ENCODE measurements at regions not wholly inside any gene's neighbourhood (a gene's known extent, or its start where the extent isn't known, plus 50 kb on each side); places are given as distances from the start of the nearest gene placed in this dataset.

DNA sequence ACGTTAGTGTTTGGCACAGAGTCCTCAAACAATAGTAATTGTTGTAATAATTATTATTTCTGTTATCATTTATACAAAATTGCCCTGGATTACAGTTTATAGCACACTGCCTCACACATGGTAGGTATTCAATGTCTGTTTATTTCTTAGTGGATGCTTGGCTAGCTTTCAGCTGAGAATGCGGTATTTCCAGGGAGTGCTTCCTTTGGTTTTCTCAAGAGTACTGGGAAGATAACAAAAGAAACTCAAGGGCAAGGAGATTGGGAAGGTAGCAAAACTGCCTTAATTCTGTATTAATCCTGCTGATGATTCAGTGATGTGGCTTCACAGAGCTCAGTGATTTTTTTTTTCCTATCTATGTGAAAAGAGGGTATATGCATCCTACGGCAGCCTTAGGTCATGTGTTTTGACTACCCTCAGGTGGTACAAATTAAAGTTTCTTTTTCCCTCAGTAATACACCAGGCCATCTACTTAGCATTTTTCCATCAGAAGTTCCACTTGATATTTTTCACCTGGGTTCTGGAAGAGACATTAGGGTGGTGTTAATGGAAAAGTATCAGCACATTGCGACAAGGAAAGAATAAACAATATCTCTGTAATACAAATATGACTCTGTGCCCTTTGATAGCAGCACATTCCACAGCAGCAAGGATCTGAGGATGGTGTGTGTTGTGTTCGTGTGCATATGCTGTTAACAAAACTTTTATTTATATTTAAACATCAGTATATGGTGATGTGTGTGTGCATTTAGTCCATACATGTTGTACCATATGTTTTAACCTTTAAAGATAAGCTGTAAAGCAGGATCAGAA, 124.3 kb upstream of the RASGEF1B start:
- TF ChIP-seq, protein P1, sequence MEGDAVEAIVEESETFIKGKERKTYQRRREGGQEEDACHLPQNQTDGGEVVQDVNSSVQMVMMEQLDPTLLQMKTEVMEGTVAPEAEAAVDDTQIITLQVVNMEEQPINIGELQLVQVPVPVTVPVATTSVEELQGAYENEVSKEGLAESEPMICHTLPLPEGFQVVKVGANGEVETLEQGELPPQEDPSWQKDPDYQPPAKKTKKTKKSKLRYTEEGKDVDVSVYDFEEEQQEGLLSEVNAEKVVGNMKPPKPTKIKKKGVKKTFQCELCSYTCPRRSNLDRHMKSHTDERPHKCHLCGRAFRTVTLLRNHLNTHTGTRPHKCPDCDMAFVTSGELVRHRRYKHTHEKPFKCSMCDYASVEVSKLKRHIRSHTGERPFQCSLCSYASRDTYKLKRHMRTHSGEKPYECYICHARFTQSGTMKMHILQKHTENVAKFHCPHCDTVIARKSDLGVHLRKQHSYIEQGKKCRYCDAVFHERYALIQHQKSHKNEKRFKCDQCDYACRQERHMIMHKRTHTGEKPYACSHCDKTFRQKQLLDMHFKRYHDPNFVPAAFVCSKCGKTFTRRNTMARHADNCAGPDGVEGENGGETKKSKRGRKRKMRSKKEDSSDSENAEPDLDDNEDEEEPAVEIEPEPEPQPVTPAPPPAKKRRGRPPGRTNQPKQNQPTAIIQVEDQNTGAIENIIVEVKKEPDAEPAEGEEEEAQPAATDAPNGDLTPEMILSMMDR (IDR thresholded peaks at IDR 0.05; ENCODE audit: low read depth, low read length): no peak
- Histone ChIP-seq H3K9me3 (no peaks in the 10 kb centered on the region), H3K4me3 (ENCODE audit: low read depth, low read length) (no peak overlapping the region), H3K4me1 (no peaks in the 10 kb centered on the region), H3K36me3 (no peaks in the 10 kb centered on the region), H3K27me3 (no peaks in the 10 kb centered on the region)
- no peak for DNase-seq

DNA sequence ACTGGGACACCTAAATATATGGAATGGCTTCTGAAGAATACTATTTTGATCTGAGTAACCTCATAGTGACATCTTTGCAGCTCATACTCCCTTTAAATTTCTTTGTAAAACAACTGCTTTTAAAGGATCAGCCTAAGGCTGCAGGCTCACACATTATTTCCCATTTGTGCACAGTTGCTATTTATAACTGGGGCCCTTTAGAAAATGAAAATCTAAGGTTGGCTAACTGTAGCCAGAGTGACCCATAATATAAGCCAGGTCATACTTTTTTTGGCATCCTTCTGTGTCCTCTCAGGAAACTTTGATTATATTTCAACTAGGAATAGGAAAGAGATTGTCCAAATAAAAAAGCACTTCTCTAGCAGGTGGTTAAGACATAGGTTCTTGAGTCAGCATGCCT, 123.6 kb upstream of the RASGEF1B start:
- no peaks in the 10 kb centered on the region for H3K36me3 ChIP-seq
- no peaks in the 10 kb centered on the region for H3K9me3 ChIP-seq
- no peaks in the 10 kb centered on the region for H3K4me1 ChIP-seq
- H3K27me3 ChIP-seq: no peaks in the 10 kb centered on the region
- H3K4me3 ChIP-seq (ENCODE audit: low read depth, low read length): no peak overlapping the region
- TF ChIP-seq, protein P1 (IDR thresholded peaks at IDR 0.05; ENCODE audit: low read depth, low read length): no peak
- DNase-seq: no peak

DNA sequence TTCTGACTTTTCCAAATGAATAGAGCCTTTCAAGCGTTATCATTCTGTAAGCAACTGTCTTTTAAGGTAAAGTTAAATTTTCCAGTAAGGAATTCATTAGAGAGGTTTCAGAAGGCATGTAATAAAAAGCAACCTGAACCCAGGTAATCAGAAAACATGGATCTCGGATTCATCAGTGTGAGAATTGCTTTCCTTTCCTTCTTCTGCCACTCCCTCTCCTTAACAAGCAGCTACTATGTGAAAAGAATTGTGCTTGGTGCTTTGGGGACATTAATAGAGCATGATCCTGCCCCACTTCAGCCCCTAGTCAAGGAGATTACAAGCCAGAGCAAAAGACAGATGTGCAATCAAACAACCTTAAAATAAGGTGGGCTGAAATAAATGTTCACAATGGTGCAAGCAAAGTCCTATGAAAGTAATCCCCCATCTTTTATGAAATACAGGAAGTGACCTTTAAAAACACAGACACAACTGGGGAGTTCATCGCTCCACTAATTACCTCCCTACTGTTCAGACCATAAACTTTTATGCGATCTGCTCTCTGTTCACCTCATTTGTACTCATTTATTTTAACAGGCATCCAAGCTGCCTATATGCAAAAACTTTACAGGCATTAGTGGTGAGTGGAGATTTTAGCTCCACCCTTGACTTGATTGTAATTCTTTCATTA, 122.9 kb upstream of the RASGEF1B start:
- no peak for DNase-seq
- H3K36me3 ChIP-seq: no peaks in the 10 kb centered on the region

DNA sequence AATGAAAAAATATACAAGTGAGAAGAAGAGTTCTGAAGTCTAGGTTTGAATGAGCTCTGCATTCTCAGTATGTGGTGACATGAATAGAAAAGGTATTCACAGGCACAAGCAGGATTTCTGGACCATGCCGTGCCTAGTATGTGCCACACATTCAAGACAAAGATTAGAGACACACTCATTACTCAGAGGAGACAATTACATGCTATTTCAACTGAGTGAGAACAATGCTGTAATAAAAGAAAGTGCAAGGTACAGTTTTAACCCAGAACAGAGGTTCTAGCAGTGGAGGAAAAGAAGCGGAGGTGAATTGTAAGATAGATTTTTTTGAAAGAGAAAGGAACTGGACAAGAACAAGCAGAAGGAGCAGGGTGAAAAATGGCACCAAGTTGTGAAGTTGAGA, 121.0 kb upstream of the RASGEF1B start:
- H3K36me3 ChIP-seq: no peaks in the 10 kb centered on the region
- H3K4me1 ChIP-seq: no peaks in the 10 kb centered on the region

More for the DNA sequence above, 122.9 kb upstream of the RASGEF1B start:
- TF ChIP-seq, protein P1 (IDR thresholded peaks at IDR 0.05; ENCODE audit: low read depth, low read length): no peak
- no peaks in the 10 kb centered on the region for H3K27me3 ChIP-seq
- no peaks in the 10 kb centered on the region for H3K4me1 ChIP-seq
- H3K4me3 ChIP-seq (ENCODE audit: low read depth, low read length): no peak overlapping the region
- H3K9me3 ChIP-seq: no peaks in the 10 kb centered on the region

DNA sequence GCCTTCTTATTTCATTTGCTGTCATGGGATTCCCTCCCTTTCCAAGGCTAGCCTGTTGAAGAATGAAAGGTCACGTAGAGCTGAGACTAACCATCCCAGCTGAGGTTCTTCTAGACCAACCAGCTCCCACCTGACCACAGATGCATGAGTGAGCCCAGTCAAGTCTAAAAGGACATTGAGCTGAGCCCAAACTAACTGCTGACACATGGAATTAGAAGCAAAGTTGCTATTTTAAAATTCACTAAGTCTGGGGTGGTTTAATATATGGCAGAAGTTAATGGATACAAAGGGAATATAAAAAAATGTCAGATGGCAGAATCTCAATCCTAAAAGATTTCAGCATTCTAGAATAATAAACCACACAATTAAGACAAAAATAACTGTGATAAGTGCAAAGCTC, 118.9 kb upstream of the RASGEF1B start:
- Histone ChIP-seq H3K9me3 (no peaks in the 10 kb centered on the region), H3K36me3 (no peaks in the 10 kb centered on the region), H3K4me3 (ENCODE audit: low read depth, low read length) (no peak overlapping the region), H3K27me3 (no peaks in the 10 kb centered on the region), H3K4me1 (no peaks in the 10 kb centered on the region)
- DNase-seq: no peak
- TF ChIP-seq, protein P1 (IDR thresholded peaks at IDR 0.05; ENCODE audit: low read depth, low read length): no peak

More for the DNA sequence above, 121.0 kb upstream of the RASGEF1B start:
- no peak for DNase-seq
- Histone ChIP-seq H3K27me3 (no peaks in the 10 kb centered on the region), H3K9me3 (no peaks in the 10 kb centered on the region), H3K4me3 (ENCODE audit: low read depth, low read length) (no peak overlapping the region)
- TF ChIP-seq, protein P1 (IDR thresholded peaks at IDR 0.05; ENCODE audit: low read depth, low read length): no peak

DNA sequence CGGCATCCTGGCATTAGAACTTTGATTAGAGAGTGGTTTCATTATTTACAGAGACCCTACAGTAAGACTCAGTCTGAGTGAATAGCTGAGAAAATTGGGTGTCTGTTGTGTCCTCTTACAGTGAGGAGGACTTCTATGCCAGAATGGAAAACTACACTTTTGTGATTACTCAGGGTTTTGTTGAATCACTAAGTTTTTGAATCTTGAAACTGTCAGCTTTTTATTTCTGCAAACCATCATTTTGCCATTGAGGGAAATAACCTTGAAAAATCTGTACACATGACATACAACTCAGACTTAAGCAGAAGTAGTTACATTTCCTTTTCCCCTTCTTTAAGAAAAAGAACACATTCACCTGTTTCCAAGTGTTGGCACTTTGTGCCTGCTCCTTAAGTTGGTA, 117.6 kb upstream of the RASGEF1B start:
- TF ChIP-seq, protein P1 (IDR thresholded peaks at IDR 0.05; ENCODE audit: low read depth, low read length): no peak
- DNase-seq: no peak
- Histone ChIP-seq H3K9me3 (no peaks in the 10 kb centered on the region), H3K36me3 (no peaks in the 10 kb centered on the region), H3K4me3 (ENCODE audit: low read depth, low read length) (no peak overlapping the region), H3K4me1 (no peaks in the 10 kb centered on the region), H3K27me3 (no peaks in the 10 kb centered on the region)

Data from BE2C (cell line).